ENCODE measurements at regions not wholly inside any gene's neighbourhood (a gene's known extent, or its start where the extent isn't known, plus 50 kb on each side); places are given as distances from the start of the nearest gene placed in this dataset.

DNA sequence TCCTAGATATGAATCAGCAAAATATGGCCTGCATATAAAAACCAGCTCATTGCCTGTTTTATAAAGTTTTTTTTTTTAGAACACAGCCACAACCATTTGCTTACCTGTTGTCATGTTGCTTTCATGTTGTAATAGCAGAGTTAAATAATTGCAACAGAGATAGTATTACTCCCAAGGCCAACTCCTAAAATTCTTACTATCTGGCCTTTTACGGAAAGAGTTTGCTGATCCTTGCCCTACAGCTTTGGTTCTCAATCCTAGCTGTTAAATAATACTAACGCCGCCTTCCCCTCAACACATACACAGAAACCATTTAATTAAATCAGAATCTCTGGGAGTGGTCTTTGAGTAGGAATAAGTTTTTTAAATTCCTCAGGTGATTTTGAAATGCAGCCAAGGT lies 231.3 kb upstream of the TET2 start:
- TF ChIP-seq, protein P1, sequence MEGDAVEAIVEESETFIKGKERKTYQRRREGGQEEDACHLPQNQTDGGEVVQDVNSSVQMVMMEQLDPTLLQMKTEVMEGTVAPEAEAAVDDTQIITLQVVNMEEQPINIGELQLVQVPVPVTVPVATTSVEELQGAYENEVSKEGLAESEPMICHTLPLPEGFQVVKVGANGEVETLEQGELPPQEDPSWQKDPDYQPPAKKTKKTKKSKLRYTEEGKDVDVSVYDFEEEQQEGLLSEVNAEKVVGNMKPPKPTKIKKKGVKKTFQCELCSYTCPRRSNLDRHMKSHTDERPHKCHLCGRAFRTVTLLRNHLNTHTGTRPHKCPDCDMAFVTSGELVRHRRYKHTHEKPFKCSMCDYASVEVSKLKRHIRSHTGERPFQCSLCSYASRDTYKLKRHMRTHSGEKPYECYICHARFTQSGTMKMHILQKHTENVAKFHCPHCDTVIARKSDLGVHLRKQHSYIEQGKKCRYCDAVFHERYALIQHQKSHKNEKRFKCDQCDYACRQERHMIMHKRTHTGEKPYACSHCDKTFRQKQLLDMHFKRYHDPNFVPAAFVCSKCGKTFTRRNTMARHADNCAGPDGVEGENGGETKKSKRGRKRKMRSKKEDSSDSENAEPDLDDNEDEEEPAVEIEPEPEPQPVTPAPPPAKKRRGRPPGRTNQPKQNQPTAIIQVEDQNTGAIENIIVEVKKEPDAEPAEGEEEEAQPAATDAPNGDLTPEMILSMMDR (IDR thresholded peaks at IDR 0.05), result no peak
- TF ChIP-seq EZH2 (IDR thresholded peaks at IDR 0.05; ENCODE audit: borderline replicate concordance, insufficient read depth, low read depth, low read length, poor library complexity, severe bottlenecking), result no peak
